NCI-H2081 (cell line): ENCODE measurements at regions not wholly inside any gene's neighbourhood (a gene's known extent, or its start where the extent isn't known, plus 50 kb on each side); places are given as distances from the start of the nearest gene placed in this dataset.

Experiments
- DNase-seq, 2 experiments: peaks; one replicate each; lab custom pipeline; 2025; lab: John Stamatoyannopoulos, UW

GRCh38 chr13:107392205-107392604 is 823.1 kb downstream of the LIG4 start:
- DNase-seq, result no peak

GRCh38 chr13:107387525-107387924 is 819.6 kb upstream of the ARGLU1 start:
- no peak for DNase-seq

DNA sequence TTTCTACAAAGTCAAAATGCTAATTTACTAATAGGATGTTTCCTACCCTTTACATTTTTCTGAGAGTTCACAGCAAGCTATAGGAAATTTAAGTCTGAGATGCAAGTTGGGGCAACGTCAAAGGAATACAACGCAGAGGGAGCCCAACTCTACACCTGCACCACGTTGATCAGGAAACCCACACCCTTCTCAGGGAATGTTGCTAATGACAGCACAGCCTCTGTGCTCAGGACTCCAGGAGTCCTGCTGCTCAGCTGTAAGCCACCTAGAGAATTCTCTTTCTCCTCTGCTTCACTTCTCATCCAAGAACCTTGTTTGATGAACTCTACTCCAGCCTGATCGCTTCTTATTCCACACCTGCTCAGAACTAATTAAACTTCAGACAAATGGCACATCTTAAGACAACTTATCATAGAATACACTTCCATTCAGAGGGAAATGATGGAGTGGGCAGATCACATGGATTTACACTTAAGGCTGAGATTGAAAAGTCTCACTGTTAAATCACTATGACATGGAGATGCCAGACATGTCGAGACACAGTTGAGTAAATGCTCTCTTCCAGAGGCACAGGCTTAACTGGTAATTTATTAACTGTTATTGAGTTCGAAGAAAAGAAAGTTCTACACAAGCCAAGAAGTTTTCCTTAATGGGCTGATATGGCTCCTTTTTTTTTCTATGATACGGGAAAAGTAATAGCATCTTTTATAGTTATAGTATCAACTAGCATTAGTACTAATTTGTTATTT is 811.6 kb upstream of the ARGLU1 start:
- DNase-seq, result no peak

- peak; percentile 80 to 94 for DNase-seq
Measured at GRCh38 chr13:107376341-107377125, 808.6 kb upstream of the ARGLU1 start.

GRCh38 chr13:107375701-107376340 is 807.9 kb upstream of the ARGLU1 start:
- DNase-seq, result peak; percentile 47 to 65

- DNase-seq, result no peak
Measured at GRCh38 chr13:107374038-107374437, 806.1 kb upstream of the ARGLU1 start.

GRCh38 chr13:107373551-107373950 is 805.6 kb upstream of the ARGLU1 start:
- peak; percentile 67 to 82 for DNase-seq

GRCh38 chr13:107370015-107370785 is 802.3 kb upstream of the ARGLU1 start:
- DNase-seq, result no peak

- no peak for DNase-seq
Measured at GRCh38 chr13:107367258-107367657, 799.3 kb upstream of the ARGLU1 start.

GRCh38 chr13:107365466-107366215 is 797.7 kb upstream of the ARGLU1 start:
- DNase-seq, result no peak

DNA sequence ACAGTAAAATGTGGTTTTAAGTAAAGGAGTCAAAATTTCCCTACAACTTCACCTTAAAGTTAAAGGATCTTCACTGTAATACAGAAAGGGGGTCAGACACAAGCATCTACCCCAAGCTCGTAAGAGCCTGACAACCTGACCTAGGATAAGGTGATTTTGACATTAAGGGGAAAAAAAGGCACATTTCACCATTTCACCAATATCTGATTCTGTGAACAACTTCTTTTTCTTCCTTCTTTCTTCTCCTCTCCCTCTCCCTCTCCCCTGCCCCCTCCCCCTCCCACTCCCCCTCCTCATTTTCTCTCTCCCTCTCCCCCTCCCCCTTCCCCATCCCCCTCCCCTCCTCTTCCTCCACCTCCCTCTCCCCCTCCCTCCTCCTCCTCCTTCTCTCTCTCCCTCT is 796.7 kb upstream of the ARGLU1 start:
- no peak for DNase-seq

GRCh38 chr13:107361666-107362065 is 793.7 kb upstream of the ARGLU1 start:
- DNase-seq, result no peak

GRCh38 chr13:107360010-107360409 is 792.1 kb upstream of the ARGLU1 start:
- DNase-seq, result no peak

DNA sequence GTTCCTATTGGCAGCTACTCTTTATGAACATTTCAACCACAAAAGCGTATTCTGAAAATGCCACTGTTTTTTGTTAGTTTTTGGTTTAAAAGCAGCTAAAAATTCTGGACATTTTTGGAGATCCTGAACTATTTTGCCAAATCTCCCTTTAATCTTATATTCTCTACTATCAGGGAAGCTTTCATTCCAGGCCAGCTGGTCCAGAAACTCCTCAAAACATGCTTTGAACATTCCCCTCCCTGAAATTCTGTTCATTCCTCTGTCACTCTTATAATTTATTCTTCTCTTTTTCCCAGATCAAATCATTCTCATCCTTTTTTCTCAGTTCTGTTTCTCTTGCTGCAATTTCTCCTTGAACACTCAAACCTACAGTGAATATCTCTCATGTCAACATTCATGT is 790.9 kb upstream of the ARGLU1 start:
- DNase-seq, result no peak

- DNase-seq, result no peak
Measured at GRCh38 chr13:107351305-107351704, 783.4 kb upstream of the ARGLU1 start.

DNA sequence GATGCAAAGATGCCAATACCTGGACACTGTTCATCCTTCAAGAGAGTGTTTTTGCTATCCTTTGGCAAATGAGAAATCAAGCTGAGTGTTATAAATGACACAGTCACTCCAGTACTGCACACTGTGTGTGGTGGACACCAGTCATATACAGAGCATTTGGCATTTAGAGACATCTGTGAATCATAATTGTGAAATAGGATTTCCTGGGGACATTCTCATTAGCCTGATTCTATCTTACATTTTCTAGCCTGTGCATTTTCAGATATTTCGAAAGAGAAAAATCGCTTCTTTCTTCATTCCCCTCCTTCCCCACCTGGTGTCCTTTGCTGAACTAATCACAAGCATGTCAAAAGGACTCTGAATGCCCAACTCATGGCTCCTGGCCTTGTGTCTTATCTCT is 781.0 kb upstream of the ARGLU1 start:
- DNase-seq, result no peak

DNA sequence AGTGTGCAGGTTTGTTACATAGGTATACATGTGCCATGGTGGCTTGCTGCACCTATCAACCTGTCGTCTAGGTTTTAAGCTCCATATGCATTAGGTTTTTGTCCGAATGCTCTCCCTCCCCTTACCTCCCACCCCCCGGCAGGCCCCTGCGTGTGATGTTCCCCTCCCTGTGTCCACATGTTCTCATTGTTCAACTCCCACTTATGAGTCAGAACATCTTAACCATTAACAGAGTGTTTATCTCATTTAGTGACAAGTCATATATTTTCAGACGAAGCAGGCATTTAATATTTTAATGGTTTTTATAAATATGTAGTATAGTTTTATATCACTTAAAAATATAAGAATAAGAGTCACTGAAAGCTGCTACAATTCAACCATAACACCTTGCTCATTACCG is 780.5 kb upstream of the ARGLU1 start:
- no peak for DNase-seq

- DNase-seq, result no peak
Measured at GRCh38 chr13:107347641-107348369, 779.9 kb upstream of the ARGLU1 start.

- DNase-seq, result peak in 1 of 2 experiments; percentile 12
Measured at GRCh38 chr13:107342747-107343146, 774.8 kb upstream of the ARGLU1 start.

DNA sequence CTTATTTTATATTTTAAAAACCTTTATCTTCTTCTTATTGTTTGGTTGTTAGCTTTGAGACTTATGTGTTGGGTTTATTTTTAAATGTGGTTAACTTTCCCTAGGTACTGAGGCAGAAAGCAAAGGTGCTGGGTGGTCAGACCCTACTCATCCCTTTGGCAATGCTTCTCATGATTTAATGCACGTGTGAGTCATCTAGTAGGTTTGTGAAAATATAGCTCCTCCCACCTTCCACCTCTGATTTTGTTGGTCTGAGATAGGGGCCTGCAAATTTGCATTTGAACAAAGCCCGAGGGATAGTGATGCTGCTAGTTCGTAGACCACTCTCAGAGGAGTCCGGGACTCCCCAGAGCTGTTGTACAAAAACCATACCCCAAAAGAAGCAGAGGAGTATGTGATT is 771.3 kb upstream of the ARGLU1 start:
- no peak for DNase-seq

- peak in 1 of 2 experiments; percentile 11 for DNase-seq
Measured at GRCh38 chr13:107332188-107332587, 764.3 kb upstream of the ARGLU1 start.
